Tibial nerve (tissue), 4 donors: ENCODE measurements at regions not wholly inside any gene's neighbourhood (a gene's known extent, or its start where the extent isn't known, plus 50 kb on each side); places are given as distances from the start of the nearest gene placed in this dataset.

Experiments
- DNase-seq, 2 donors: peaks; one replicate each; pipeline ENCODE4 v3.0.0-alpha.2; 2019; ENCODE audit warnings: low spot score in 2 of 2
- H3K27ac ChIP-seq, 4 donors: fragments of 200-600 bp; sonication (generic) in 3 of 4; one replicate each; pipeline ENCODE4 v1.5.1; 2017 to 2019; ENCODE audit warnings: mild to moderate bottlenecking in 1 of 4
- H3K27me3 ChIP-seq, 2 donors: fragments of 200-600 bp; sonication (generic) in 1 of 2; one replicate each; pipeline versions ENCODE4 v1.5.1 to v1.6.0; 2017 to 2019
- H3K36me3 ChIP-seq, 3 donors: fragments of 200-600 bp; sonication (generic); one replicate each; pipeline ENCODE4 v1.5.1; 2018 to 2019
- H3K4me1 ChIP-seq, 4 donors: fragments of 200-600 bp; sonication (generic) in 3 of 4; one replicate each; pipeline ENCODE4 v1.5.1; 2017 to 2019
- H3K4me3 ChIP-seq, 4 donors: fragments of 200-600 bp; sonication (generic) in 3 of 4; one replicate each; pipeline ENCODE4 v1.5.1; 2017 to 2019; ENCODE audit warnings: mild to moderate bottlenecking in 1 of 4, moderate library complexity in 1 of 4
- H3K9me3 ChIP-seq, 4 donors: fragments of 200-600 bp; sonication (generic) in 3 of 4; one replicate each; pipeline ENCODE4 v1.5.1; 2017 to 2019
- CTCF ChIP-seq, 5 experiments: fragments of 200-600 bp in 3 of 5; fragments of 450-650 bp in 2 of 5; sonication (generic) in 3 of 5; IDR thresholded peaks; one replicate each; pipeline ENCODE4 v1.5.1; 2016 to 2019; ENCODE audit warnings: antibody characterized with exemption in 5 of 5, mild to moderate bottlenecking in 3 of 5, moderate library complexity in 2 of 5
- EP300 ChIP-seq, 2 donors: sonication (generic); formaldehyde crosslinking; IDR thresholded peaks; one replicate each; pipeline ENCODE4 v1.6.1; 2017; ENCODE audit warnings: antibody characterized with exemption in 2 of 2, mild to moderate bottlenecking in 1 of 2
- POLR2A ChIP-seq, 2 donors: fragments of 450-650 bp; IDR thresholded peaks; one replicate each; pipeline ENCODE4 v1.6.1; 2017; ENCODE audit warnings: antibody characterized with exemption in 2 of 2, mild to moderate bottlenecking in 2 of 2, moderate library complexity in 2 of 2
- WGBS, 2 donors: methylation state at CpG; one replicate each; pipeline ENCODE4 v1.1.5; 2018; 5-methylcytosine and 5-hydroxymethylcytosine counted together

GRCh38 chr3:146732325-146732724 lies 127.2 kb upstream of the PLSCR5 start:
- no peaks in the 10 kb centered on the region for H3K36me3 ChIP-seq
- DNase-seq, result no peak
- no peaks in the 10 kb centered on the region for H3K4me1 ChIP-seq
- no peak overlapping the region for H3K4me3 ChIP-seq
- H3K27me3 ChIP-seq, result no peaks in the 10 kb centered on the region
- peaks cover 0 to 9% (median 0%) of the 10 kb centered on the region in 4 donors for H3K9me3 ChIP-seq
- 80 to 95% methylated on average over 6 of the region's 6 CpGs for WGBS, 2 donors
- TF ChIP-seq CTCF (IDR thresholded peaks at IDR 0.05), result no peak
- TF ChIP-seq POLR2A (IDR thresholded peaks at IDR 0.05), result no peak
- no peak for TF ChIP-seq EP300 (IDR thresholded peaks at IDR 0.05)
- no peak overlapping the region for H3K27ac ChIP-seq

GRCh38 chr3:146715170-146715569 lies 110.0 kb upstream of the PLSCR5 start:
- DNase-seq, result no peak
- TF ChIP-seq EP300 (IDR thresholded peaks at IDR 0.05) (no peak), POLR2A (IDR thresholded peaks at IDR 0.05) (no peak), CTCF (IDR thresholded peaks at IDR 0.05) (no peak)
- H3K27ac ChIP-seq, result no peak overlapping the region
- no peaks in the 10 kb centered on the region for H3K4me1 ChIP-seq
- no peak overlapping the region for H3K4me3 ChIP-seq
- no peaks in the 10 kb centered on the region for H3K9me3 ChIP-seq
- H3K36me3 ChIP-seq, result no peaks in the 10 kb centered on the region
- H3K27me3 ChIP-seq, result no peaks in the 10 kb centered on the region

- Histone ChIP-seq H3K4me1 (peaks cover 0 to 6% (median 0%) of the 10 kb centered on the region in 4 donors), H3K27ac (no peak overlapping the region), H3K36me3 (no peaks in the 10 kb centered on the region), H3K9me3 (no peaks in the 10 kb centered on the region), H3K4me3 (no peak overlapping the region), H3K27me3 (no peaks in the 10 kb centered on the region)
- TF ChIP-seq CTCF (IDR thresholded peaks at IDR 0.05) (no peak), EP300 (IDR thresholded peaks at IDR 0.05) (no peak), POLR2A (IDR thresholded peaks at IDR 0.05) (no peak)
- 67 to 72% methylated on average over 3 of the region's 3 CpGs for WGBS, 2 donors
- no peak for DNase-seq
Observed at GRCh38 chr3:146712806-146713205, 107.7 kb upstream of the PLSCR5 start.

- H3K4me1 ChIP-seq, result peaks cover 0 to 6% (median 0%) of the 10 kb centered on the region in 4 donors
- no peak overlapping the region for H3K27ac ChIP-seq
- no peak for DNase-seq
- no peaks in the 10 kb centered on the region for H3K27me3 ChIP-seq
- no peaks in the 10 kb centered on the region for H3K36me3 ChIP-seq
- no peaks in the 10 kb centered on the region for H3K9me3 ChIP-seq
- WGBS, 2 donors, result 41 to 60% methylated on average over 3 of the region's 3 CpGs
- no peak overlapping the region for H3K4me3 ChIP-seq
- TF ChIP-seq CTCF (IDR thresholded peaks at IDR 0.05), result no peak
- TF ChIP-seq EP300 (IDR thresholded peaks at IDR 0.05), result no peak
Observed at GRCh38 chr3:146709969-146710368, 104.8 kb upstream of the PLSCR5 start.

GRCh38 chr3:146705225-146705624 lies 100.1 kb upstream of the PLSCR5 start:
- WGBS, 2 donors, result 39 to 45% methylated on average over 2 of the region's 2 CpGs
- Histone ChIP-seq H3K27me3 (no peaks in the 10 kb centered on the region), H3K27ac (no peak overlapping the region), H3K36me3 (no peaks in the 10 kb centered on the region), H3K4me3 (no peak overlapping the region), H3K9me3 (no peaks in the 10 kb centered on the region), H3K4me1 (peaks cover 0 to 6% (median 0%) of the 10 kb centered on the region in 4 donors)
- TF ChIP-seq POLR2A (IDR thresholded peaks at IDR 0.05), result no peak
- no peak for TF ChIP-seq CTCF (IDR thresholded peaks at IDR 0.05)
- TF ChIP-seq EP300 (IDR thresholded peaks at IDR 0.05), result no peak
- no peak for DNase-seq
